Sigmoid colon (tissue), 4 donors: ENCODE measurements at regions not wholly inside any gene's neighbourhood (a gene's known extent, or its start where the extent isn't known, plus 50 kb on each side); places are given as distances from the start of the nearest gene placed in this dataset.

Experiments used
- CTCF ChIP-seq, 4 experiments: fragments of 450-650 bp in 3 of 4; fragments of 200-600 bp in 1 of 4; IDR thresholded peaks; one replicate each; pipeline ENCODE4 v1.5.1; 2016 to 2019; ENCODE audit warnings: antibody characterized with exemption in 4 of 4, mild to moderate bottlenecking in 3 of 4, moderate library complexity in 2 of 4
- POLR2A ChIP-seq, 2 donors: fragments of 450-650 bp; IDR thresholded peaks; one replicate each; pipeline ENCODE4 v1.6.1; 2016; ENCODE audit warnings: antibody characterized with exemption in 2 of 2, mild to moderate bottlenecking in 2 of 2, moderate library complexity in 2 of 2
- POLR2AphosphoS5 ChIP-seq, 4 donors: sonication (generic); formaldehyde crosslinking; IDR thresholded peaks; one replicate each; pipeline ENCODE4 v1.6.1; 2017; ENCODE audit warnings: antibody characterized with exemption in 4 of 4

DNA sequence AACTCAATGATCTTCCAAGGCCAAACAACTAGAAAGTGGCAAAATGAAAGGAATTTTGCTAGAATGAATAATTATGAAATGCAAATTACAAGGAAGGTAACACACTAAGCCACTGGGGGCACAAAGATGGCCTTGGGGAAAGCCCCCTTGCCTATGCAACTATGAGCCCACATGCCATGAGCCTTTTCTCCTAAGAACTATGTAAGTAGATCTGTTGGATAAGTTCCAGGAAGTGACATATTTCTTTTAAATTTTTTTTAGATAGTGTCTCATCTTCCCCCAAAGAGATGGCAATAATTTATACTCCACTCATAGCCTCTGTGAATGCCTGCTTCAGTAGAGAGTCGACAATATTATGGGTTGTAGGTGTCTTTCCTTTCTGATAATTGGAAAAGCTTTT is 257.8 kb downstream of the AUH start:
- TF ChIP-seq CTCF (IDR thresholded peaks at IDR 0.05) = no peak
- no peak for TF ChIP-seq POLR2A (IDR thresholded peaks at IDR 0.05)
- no peak for TF ChIP-seq POLR2AphosphoS5 (IDR thresholded peaks at IDR 0.05)
